ENCODE measurements at regions not wholly inside any gene's neighbourhood (a gene's known extent, or its start where the extent isn't known, plus 50 kb on each side); places are given as distances from the start of the nearest gene placed in this dataset.

DNA sequence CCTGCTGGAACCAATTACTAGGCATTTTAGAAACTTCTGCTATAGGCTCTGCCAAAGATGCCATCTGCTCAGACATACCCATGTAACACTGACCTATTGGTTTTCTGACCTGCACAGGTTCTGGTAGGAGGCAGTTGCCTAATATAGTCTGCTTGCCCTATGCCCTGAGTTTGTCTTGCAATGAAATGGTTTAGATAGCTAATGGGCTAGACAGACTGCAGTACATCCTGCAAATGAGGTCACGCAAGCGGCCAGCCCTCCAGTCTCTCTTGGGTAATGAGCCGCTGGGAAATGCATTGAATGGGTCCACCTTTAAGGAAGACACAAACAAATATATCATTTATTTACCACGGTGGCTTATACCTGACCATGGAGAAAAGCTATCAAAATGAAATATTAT, 90.6 kb upstream of the B3GAT2 start:
- DNase-seq (ENCODE audit: extremely low spot score): no peak
- TF ChIP-seq, protein P1, sequence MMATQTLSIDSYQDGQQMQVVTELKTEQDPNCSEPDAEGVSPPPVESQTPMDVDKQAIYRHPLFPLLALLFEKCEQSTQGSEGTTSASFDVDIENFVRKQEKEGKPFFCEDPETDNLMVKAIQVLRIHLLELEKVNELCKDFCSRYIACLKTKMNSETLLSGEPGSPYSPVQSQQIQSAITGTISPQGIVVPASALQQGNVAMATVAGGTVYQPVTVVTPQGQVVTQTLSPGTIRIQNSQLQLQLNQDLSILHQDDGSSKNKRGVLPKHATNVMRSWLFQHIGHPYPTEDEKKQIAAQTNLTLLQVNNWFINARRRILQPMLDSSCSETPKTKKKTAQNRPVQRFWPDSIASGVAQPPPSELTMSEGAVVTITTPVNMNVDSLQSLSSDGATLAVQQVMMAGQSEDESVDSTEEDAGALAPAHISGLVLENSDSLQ (IDR thresholded peaks at IDR 0.05): no peak
- TF ChIP-seq FOXA1 (IDR thresholded peaks at IDR 0.05): no peak
- ChIA-PET CTCF (no interaction called here), POLR2A (no interaction called here)

- TF ChIP-seq CTBP1 (IDR thresholded peaks at IDR 0.05; ENCODE audit: borderline replicate concordance) (no peak), NFRKB (IDR thresholded peaks at IDR 0.05) (no peak), ARNT (IDR thresholded peaks at IDR 0.05) (no peak), SP1 (IDR thresholded peaks at IDR 0.05) (no peak), TARDBP (IDR thresholded peaks at IDR 0.05) (no peak), SUZ12 (IDR thresholded peaks at IDR 0.05) (no peak), LEF1 (IDR thresholded peaks at IDR 0.05; ENCODE audit: borderline replicate concordance) (no peak), BHLHE40 (IDR thresholded peaks at IDR 0.05; ENCODE audit: borderline replicate concordance) (no peak), FOXM1 (IDR thresholded peaks at IDR 0.05; ENCODE audit: borderline replicate concordance) (no peak), FOXK2 (IDR thresholded peaks at IDR 0.05) (no peak), ZNF384 (IDR thresholded peaks at IDR 0.05) (no peak)
- TF ChIP-seq, protein P1 (IDR thresholded peaks at IDR 0.05): no peak
- DNase-seq (ENCODE audit: extremely low spot score): no peak
- ChIA-PET CTCF (interaction anchor here (0.5 to 0.6 kb wide), 2 partner anchors 142 to 1360 kb away, joined by 3 read pairs; no protein-coding TSS in a partner anchor), POLR2A (no interaction called here)
These were observed 91.7 kb upstream of the B3GAT2 start for GRCh38 chr6:71048320-71049164.

- DNase-seq (ENCODE audit: extremely low spot score): no peak
- TF ChIP-seq TARDBP (IDR thresholded peaks at IDR 0.05) (no peak), LEF1 (IDR thresholded peaks at IDR 0.05; ENCODE audit: borderline replicate concordance) (no peak), HDGF (IDR thresholded peaks at IDR 0.05; ENCODE audit: borderline replicate concordance) (no peak), FOXK2 (IDR thresholded peaks at IDR 0.05) (no peak), SP1 (IDR thresholded peaks at IDR 0.05) (no peak), FOXA1 (IDR thresholded peaks at IDR 0.05) (no peak), ZNF384 (IDR thresholded peaks at IDR 0.05) (no peak), L3MBTL2 (conservative IDR thresholded peaks at IDR 0.05) (no peak), BHLHE40 (IDR thresholded peaks at IDR 0.05; ENCODE audit: borderline replicate concordance) (no peak), CTBP1 (IDR thresholded peaks at IDR 0.05; ENCODE audit: borderline replicate concordance) (no peak), FOXM1 (IDR thresholded peaks at IDR 0.05; ENCODE audit: borderline replicate concordance) (no peak), ARNT (IDR thresholded peaks at IDR 0.05) (no peak), ELF4 (IDR thresholded peaks at IDR 0.05) (no peak), NFRKB (IDR thresholded peaks at IDR 0.05) (no peak), SUZ12 (IDR thresholded peaks at IDR 0.05) (no peak)
- TF ChIP-seq, protein P1 (IDR thresholded peaks at IDR 0.05): no peak
- ChIA-PET POLR2A (no interaction called here), CTCF (no interaction called here)
These were observed 92.4 kb upstream of the B3GAT2 start for GRCh38 chr6:71049198-71049770.

DNA sequence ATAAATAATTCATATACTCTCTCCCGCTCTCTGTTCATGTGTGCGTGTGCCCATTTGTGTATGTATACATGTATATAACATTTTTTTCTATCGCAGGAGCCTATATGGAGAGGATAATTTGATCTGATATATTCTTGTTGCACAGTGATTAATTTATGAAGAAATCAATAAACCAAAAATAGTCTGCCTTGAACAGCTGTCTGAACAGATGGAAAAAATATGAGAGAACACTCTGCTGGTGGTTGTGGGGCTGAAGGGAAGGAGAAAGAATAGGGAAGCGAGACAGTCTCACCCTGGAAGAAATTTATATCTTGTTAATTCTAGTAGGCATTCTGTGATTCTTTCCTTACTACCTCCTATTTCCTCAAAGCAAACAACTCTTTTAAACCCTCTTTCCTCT, 96.6 kb upstream of the B3GAT2 start:
- CTCF ChIA-PET: no interaction called here
- no peak for DNase-seq (ENCODE audit: extremely low spot score)

DNA sequence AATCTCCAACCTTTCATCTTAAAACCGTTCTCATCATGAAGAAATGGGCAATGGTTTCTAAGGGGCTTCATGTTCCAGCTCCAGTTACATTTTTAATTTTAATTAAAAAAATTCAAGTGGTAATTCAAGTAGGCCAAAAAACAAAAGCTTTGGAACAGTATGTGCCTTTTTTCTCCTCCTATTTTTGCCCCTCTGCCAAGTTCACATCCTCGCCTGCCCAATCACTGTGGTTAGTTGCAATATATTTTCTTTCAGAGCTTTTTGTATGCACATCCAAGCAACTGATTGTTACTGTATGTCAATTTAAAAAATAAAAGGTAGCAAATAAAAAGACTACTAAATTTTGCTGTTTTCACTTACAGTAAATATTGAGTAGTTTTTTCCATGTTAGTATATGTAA, 99.8 kb upstream of the B3GAT2 start:
- CTCF ChIA-PET: interaction anchor here (0.6 kb wide), 1 partner anchor 21 kb away, joined by 3 read pairs; no protein-coding TSS in a partner anchor
- POLR2A ChIA-PET: no interaction called here
- DNase-seq (ENCODE audit: extremely low spot score): no peak
- TF ChIP-seq SP1 (IDR thresholded peaks at IDR 0.05): no peak
- no peak for TF ChIP-seq FOXM1 (IDR thresholded peaks at IDR 0.05; ENCODE audit: borderline replicate concordance)
- TF ChIP-seq L3MBTL2 (conservative IDR thresholded peaks at IDR 0.05): no peak
- no peak for TF ChIP-seq ZNF384 (IDR thresholded peaks at IDR 0.05)
- no peak for TF ChIP-seq BHLHE40 (IDR thresholded peaks at IDR 0.05; ENCODE audit: borderline replicate concordance)
- no peak for TF ChIP-seq ARNT (IDR thresholded peaks at IDR 0.05)

More for the DNA sequence above, 96.6 kb upstream of the B3GAT2 start:
- no peak for TF ChIP-seq FOXK2 (IDR thresholded peaks at IDR 0.05)
- TF ChIP-seq ZNF384 (IDR thresholded peaks at IDR 0.05): no peak
- no peak for TF ChIP-seq CTBP1 (IDR thresholded peaks at IDR 0.05; ENCODE audit: borderline replicate concordance)
- no peak for TF ChIP-seq FOXM1 (IDR thresholded peaks at IDR 0.05; ENCODE audit: borderline replicate concordance)
- TF ChIP-seq SUZ12 (IDR thresholded peaks at IDR 0.05): no peak
- TF ChIP-seq NFRKB (IDR thresholded peaks at IDR 0.05): no peak
- no peak for TF ChIP-seq ARNT (IDR thresholded peaks at IDR 0.05)
- TF ChIP-seq L3MBTL2 (conservative IDR thresholded peaks at IDR 0.05): no peak
- TF ChIP-seq HDGF (IDR thresholded peaks at IDR 0.05; ENCODE audit: borderline replicate concordance): no peak
- TF ChIP-seq SP1 (IDR thresholded peaks at IDR 0.05): no peak
- TF ChIP-seq BHLHE40 (IDR thresholded peaks at IDR 0.05; ENCODE audit: borderline replicate concordance): no peak
- TF ChIP-seq ELF4 (IDR thresholded peaks at IDR 0.05): no peak
- TF ChIP-seq, protein P1 (IDR thresholded peaks at IDR 0.05): no peak
- TF ChIP-seq TARDBP (IDR thresholded peaks at IDR 0.05): no peak
- no peak for TF ChIP-seq LEF1 (IDR thresholded peaks at IDR 0.05; ENCODE audit: borderline replicate concordance)
- TF ChIP-seq FOXA1 (IDR thresholded peaks at IDR 0.05): no peak
- POLR2A ChIA-PET: no interaction called here
